CD14-positive monocyte (primary cell): ENCODE measurements at regions not wholly inside any gene's neighbourhood (a gene's known extent, or its start where the extent isn't known, plus 50 kb on each side); places are given as distances from the start of the nearest gene placed in this dataset.

Source experiments
- DNase-seq, 3 donors: peaks; one replicate each; pipeline ENCODE4 v3.0.0-alpha.2; 2011 to 2022
- H2AFZ ChIP-seq: 2 replicates; pipeline ENCODE4 v1.6.0; 2012; ENCODE audit warnings: mild to moderate bottlenecking, low read depth, low read length, inconsistent platforms; ENCODE audit not compliant: insufficient read depth, poor library complexity, severe bottlenecking
- H3K27ac ChIP-seq, 2 donors: 1 replicate in 1 of 2; 2 replicates in 1 of 2; pipeline ENCODE4 v1.5.1; 2012 to 2013; ENCODE audit warnings: low read length in 2 of 2, control low read depth in 1 of 2, inconsistent platforms in 1 of 2, low read depth in 1 of 2, mild to moderate bottlenecking in 1 of 2
- H3K27me3 ChIP-seq, 2 donors: one replicate each; pipeline versions ENCODE4 v1.6.0 to v1.6.1; 2011 to 2013; ENCODE audit warnings: low read length in 2 of 2; ENCODE audit not compliant: control insufficient read depth in 2 of 2, insufficient read depth in 2 of 2
- H3K36me3 ChIP-seq, 2 donors: replicated peaks in 1 of 2; 1 replicate in 1 of 2; 2 replicates in 1 of 2; pipeline versions ENCODE4 v1.5.1 to v1.6.1; 2012 to 2013; ENCODE audit warnings: low read length in 2 of 2, control low read depth in 1 of 2, inconsistent platforms in 1 of 2, mild to moderate bottlenecking in 1 of 2; ENCODE audit not compliant: insufficient read depth in 2 of 2, control insufficient read depth in 1 of 2
- H3K4me1 ChIP-seq, 2 donors: 1 replicate in 1 of 2; 2 replicates in 1 of 2; pipeline versions ENCODE4 v1.5.1 to v1.6.1; 2012 to 2013; ENCODE audit warnings: low read length in 2 of 2, control low read depth in 1 of 2, inconsistent platforms in 1 of 2, mild to moderate bottlenecking in 1 of 2, moderate library complexity in 1 of 2; ENCODE audit not compliant: insufficient read depth in 2 of 2, control insufficient read depth in 1 of 2
- H3K4me2 ChIP-seq: replicated peaks from 2 replicates; pipeline ENCODE3; 2012; ENCODE audit warnings: low read length, moderate library complexity, mild to moderate bottlenecking; ENCODE audit not compliant: poor library complexity, severe bottlenecking; ENCODE audit errors: extremely low read depth
- H3K4me3 ChIP-seq, 3 experiments: fragments of 200-600 bp in 1 of 3; sonication (generic) in 1 of 3; replicated peaks in 1 of 3; 1 replicate in 2 of 3; 2 replicates in 1 of 3; pipeline ENCODE4 v1.5.1; 2011 to 2013; ENCODE audit warnings: low read length in 3 of 3, mild to moderate bottlenecking in 3 of 3, control low read depth in 2 of 3, low read depth in 2 of 3, inconsistent platforms in 1 of 3, moderate library complexity in 1 of 3
- H3K79me2 ChIP-seq: 2 replicates; pipeline ENCODE4 v1.6.0; 2012; ENCODE audit warnings: mild to moderate bottlenecking, control low read depth, inconsistent platforms, low read length, moderate library complexity; ENCODE audit not compliant: insufficient read depth
- H3K9ac ChIP-seq: 2 replicates; pipeline ENCODE4 v1.6.0; 2017; ENCODE audit warnings: low read length, mild to moderate bottlenecking; ENCODE audit not compliant: insufficient read depth, poor library complexity, severe bottlenecking
- H3K9me3 ChIP-seq, 2 donors: replicated peaks in 1 of 2; 1 replicate in 1 of 2; 2 replicates in 1 of 2; pipeline versions ENCODE4 v1.5.1 to v1.6.1; 2012 to 2013; ENCODE audit warnings: low read length in 2 of 2, control low read depth in 1 of 2; ENCODE audit not compliant: control insufficient read depth in 1 of 2, insufficient read depth in 1 of 2
- H4K20me1 ChIP-seq: 2 replicates; pipeline ENCODE4 v1.6.0; 2012; ENCODE audit warnings: mild to moderate bottlenecking, low read length, control low read depth, moderate library complexity; ENCODE audit not compliant: insufficient read depth
- H3K27ac Mint-ChIP-seq, 7 donors: one replicate each; pipeline ENCODE4 v1.8.0; 2020; ENCODE audit warnings: mild to moderate bottlenecking in 7 of 7, mixed read lengths in 7 of 7, moderate library complexity in 6 of 7, inconsistent platforms in 2 of 7
- H3K27me3 Mint-ChIP-seq, 3 donors: one replicate each; pipeline ENCODE4 v1.8.0; 2021 to 2022; ENCODE audit warnings: low read depth in 3 of 3, mild to moderate bottlenecking in 3 of 3, mixed read lengths in 3 of 3, moderate library complexity in 3 of 3, inconsistent platforms in 1 of 3
- H3K36me3 Mint-ChIP-seq, 2 donors: one replicate each; pipeline ENCODE4 v1.8.0; 2020; ENCODE audit warnings: mixed read lengths in 2 of 2, inconsistent platforms in 1 of 2, mild to moderate bottlenecking in 1 of 2
- H3K4me1 Mint-ChIP-seq: one replicate; pipeline ENCODE4 v1.8.0; 2020; ENCODE audit warnings: mild to moderate bottlenecking, mixed read lengths
- H3K4me3 Mint-ChIP-seq, 2 donors: one replicate each; pipeline ENCODE4 v1.8.0; 2020; ENCODE audit warnings: mild to moderate bottlenecking in 2 of 2, mixed read lengths in 2 of 2, moderate library complexity in 1 of 2
- H3K9me3 Mint-ChIP-seq, 7 donors: one replicate each; pipeline ENCODE4 v1.8.0; 2020 to 2022; ENCODE audit warnings: mixed read lengths in 7 of 7, mild to moderate bottlenecking in 6 of 7, moderate library complexity in 6 of 7, inconsistent platforms in 2 of 7
- CTCF ChIP-seq: fragments of 200-600 bp; IDR thresholded peaks from one replicate; pipeline ENCODE4 v1.8.0; 2022; ENCODE audit warnings: antibody characterized with exemption, mild to moderate bottlenecking
- WGBS: methylation state at CpG from one replicate; pipeline ENCODE4 v1.1.5; 2013; ENCODE audit warnings: missing lambda C conversion rate; ENCODE audit not compliant: insufficient coverage; 5-methylcytosine and 5-hydroxymethylcytosine counted together
- intact Hi-C, 2 donors: fragments of 100-400 bp; cut with micrococcal nuclease; formaldehyde crosslinking; loops; one replicate each; pipeline versions ENCODE4 v1.15.0 to v1.15.1; 2023

- Mint-ChIP-seq H3K9me3 (peaks cover 0 to 8% (median 5%) of the 10 kb centered on the region in 7 donors), H3K4me1 (no peaks in the 10 kb centered on the region), H3K27me3 (no peaks in the 10 kb centered on the region), H3K36me3 (no peaks in the 10 kb centered on the region), H3K4me3 (no peak overlapping the region), H3K27ac (no peak overlapping the region)
- no peak for DNase-seq
- H3K27me3 ChIP-seq, result no peaks in the 10 kb centered on the region
- no peaks in the 10 kb centered on the region for H3K79me2 ChIP-seq
- H3K4me3 ChIP-seq, result no peak overlapping the region
- no peaks in the 10 kb centered on the region for H3K36me3 ChIP-seq
- 88% methylated on average over 4 of the region's 4 CpGs for WGBS
- H3K4me2 ChIP-seq, result no peak overlapping the region
- intact Hi-C loops, result no loop called here
- peaks cover 0 to 10% of the 10 kb centered on the region in 2 donors for H3K9me3 ChIP-seq
- H2AFZ ChIP-seq, result no peak overlapping the region
- no peak for TF ChIP-seq CTCF
- no peak overlapping the region for H3K9ac ChIP-seq
- H3K27ac ChIP-seq, result no peak overlapping the region
- no peaks in the 10 kb centered on the region for H3K4me1 ChIP-seq
- no peaks in the 10 kb centered on the region for H4K20me1 ChIP-seq
These were observed 885.1 kb upstream of the CADM2 start for GRCh38 chr3:84073664-84074063.

- H3K27ac Mint-ChIP-seq, result no peak overlapping the region
- no peaks in the 10 kb centered on the region for H3K27me3 Mint-ChIP-seq
- H3K9ac ChIP-seq, result no peak overlapping the region
- H3K9me3 ChIP-seq, result peaks cover 0 to 10% of the 10 kb centered on the region in 2 donors
- H3K36me3 Mint-ChIP-seq, result no peaks in the 10 kb centered on the region
- no peaks in the 10 kb centered on the region for H3K4me1 ChIP-seq
- no peaks in the 10 kb centered on the region for H3K79me2 ChIP-seq
- intact Hi-C loops, result no loop called here
- H3K4me3 ChIP-seq, result no peak overlapping the region
- no peak overlapping the region for H2AFZ ChIP-seq
- WGBS, result no CpG with 5 or more reads among the region's 2 CpGs
- H3K4me2 ChIP-seq, result no peak overlapping the region
- no peaks in the 10 kb centered on the region for H3K36me3 ChIP-seq
- no peak for DNase-seq
- H3K27me3 ChIP-seq, result no peaks in the 10 kb centered on the region
- no peaks in the 10 kb centered on the region for H3K4me1 Mint-ChIP-seq
- no peak overlapping the region for H3K4me3 Mint-ChIP-seq
- no peak overlapping the region for H3K27ac ChIP-seq
- no peak for TF ChIP-seq CTCF
- no peaks in the 10 kb centered on the region for H4K20me1 ChIP-seq
- H3K9me3 Mint-ChIP-seq, result peaks cover 0 to 8% (median 3%) of the 10 kb centered on the region in 7 donors
These were observed 884.0 kb upstream of the CADM2 start for GRCh38 chr3:84074767-84075166.
